ENCODE measurements at regions not wholly inside any gene's neighbourhood (a gene's known extent, or its start where the extent isn't known, plus 50 kb on each side); places are given as distances from the start of the nearest gene placed in this dataset. TPM values are rescaled to one million over a fixed set of nuclear protein-coding genes. Genes with fewer than 3 reads are reported as not detected.

GRCh38 chr13:61485128-61485765 is 69.6 kb upstream of the PCDH20 start:
- no peak overlapping the region for H3K4me2 ChIP-seq (ENCODE audit: low read length)
- H3K9ac ChIP-seq (ENCODE audit: low read depth, low read length) = no peak overlapping the region
- no peaks in the 10 kb centered on the region for H3K36me3 ChIP-seq (ENCODE audit: insufficient read depth, low read length)
- H3K4me1 ChIP-seq (ENCODE audit: control insufficient read depth, insufficient read depth, low read length) = no peaks in the 10 kb centered on the region
- no peak overlapping the region for H3K4me3 ChIP-seq (ENCODE audit: low read length)
- peaks cover 4% of the 10 kb centered on the region for H3K9me3 ChIP-seq (replicated peaks; ENCODE audit: low read length)
- H3K27me3 ChIP-seq (ENCODE audit: control insufficient read depth, insufficient read depth, low read length) = no peaks in the 10 kb centered on the region

- H3K4me2 ChIP-seq (ENCODE audit: low read length) = no peak overlapping the region
- no peaks in the 10 kb centered on the region for H3K4me1 ChIP-seq (ENCODE audit: control insufficient read depth, insufficient read depth, low read length)
- H3K36me3 ChIP-seq (ENCODE audit: insufficient read depth, low read length) = no peaks in the 10 kb centered on the region
- peaks cover 8% of the 10 kb centered on the region for H3K9me3 ChIP-seq (replicated peaks; ENCODE audit: low read length)
- no peak overlapping the region for H3K9ac ChIP-seq (ENCODE audit: low read depth, low read length)
- no peak overlapping the region for H3K4me3 ChIP-seq (ENCODE audit: low read length)
- H3K27me3 ChIP-seq (ENCODE audit: control insufficient read depth, insufficient read depth, low read length) = no peaks in the 10 kb centered on the region
Observed at GRCh38 chr13:61477619-61478018, 62.0 kb upstream of the PCDH20 start.

- Histone ChIP-seq H3K9me3 (replicated peaks; ENCODE audit: low read length) (peaks cover 3% of the 10 kb centered on the region), H3K4me1 (ENCODE audit: control insufficient read depth, insufficient read depth, low read length) (no peaks in the 10 kb centered on the region), H3K27me3 (ENCODE audit: control insufficient read depth, insufficient read depth, low read length) (no peaks in the 10 kb centered on the region), H3K4me2 (ENCODE audit: low read length) (no peak overlapping the region), H3K36me3 (ENCODE audit: insufficient read depth, low read length) (no peaks in the 10 kb centered on the region), H3K9ac (ENCODE audit: low read depth, low read length) (no peak overlapping the region), H3K4me3 (ENCODE audit: low read length) (no peak overlapping the region)
Observed at GRCh38 chr13:61470786-61471185, 55.1 kb upstream of the PCDH20 start.

GRCh38 chr13:61466280-61466679 is 50.6 kb upstream of the PCDH20 start:
- Histone ChIP-seq H3K4me3 (ENCODE audit: low read length) (no peak overlapping the region), H3K36me3 (ENCODE audit: insufficient read depth, low read length) (no peaks in the 10 kb centered on the region), H3K27me3 (ENCODE audit: control insufficient read depth, insufficient read depth, low read length) (no peaks in the 10 kb centered on the region), H3K9ac (ENCODE audit: low read depth, low read length) (no peak overlapping the region), H3K9me3 (replicated peaks; ENCODE audit: low read length) (no peaks in the 10 kb centered on the region), H3K4me2 (ENCODE audit: low read length) (no peak overlapping the region), H3K4me1 (ENCODE audit: control insufficient read depth, insufficient read depth, low read length) (no peaks in the 10 kb centered on the region)

Small RNAs in the stretch of these regions (small RNA-seq; reads per million reads assigned to genes)
- gene AL353765.1 = not detected
- not detected for gene AL356102.1
- gene MIR4704 = not detected
- not detected for gene MIR548X2
- gene RNU6-81P = not detected

Measured in skeletal muscle satellite cell (primary cell).